Neural cell (in vitro differentiated cells): ENCODE measurements at regions not wholly inside any gene's neighbourhood (a gene's known extent, or its start where the extent isn't known, plus 50 kb on each side); places are given as distances from the start of the nearest gene placed in this dataset.

Source experiments
- H2AFZ ChIP-seq: fragments of 200-600, 300-800 bp; sonication (generic), shearing (Covaris generic); 2 replicates; pipeline ENCODE4 v1.6.0; 2014; ENCODE audit warnings: low read depth, mild to moderate bottlenecking, antibody characterized with exemption, low read length, moderate library complexity
- H3F3A ChIP-seq: fragments of 200-600 bp; shearing (Covaris generic); 2 replicates; pipeline ENCODE4 v1.6.1; 2016; ENCODE audit warnings: mild to moderate bottlenecking, moderate library complexity, mixed read lengths, antibody characterized with exemption, low read length; ENCODE audit not compliant: insufficient read depth, poor library complexity, severe bottlenecking
- H3K27ac ChIP-seq: fragments of 200-600, 300-800 bp; sonication (generic), shearing (Covaris generic); 2 replicates; pipeline ENCODE4 v1.5.1; 2014; ENCODE audit warnings: mild to moderate bottlenecking, low read length, moderate library complexity
- H3K27me3 ChIP-seq: fragments of 300-800, 200-600 bp; sonication (generic), shearing (Covaris generic); 2 replicates; pipeline ENCODE4 v1.6.0; 2014; ENCODE audit warnings: mild to moderate bottlenecking, low read depth, low read length, moderate library complexity; ENCODE audit not compliant: insufficient read depth
- H3K36me3 ChIP-seq: fragments of 300-800, 200-600 bp; sonication (generic), shearing (Covaris generic); 2 replicates; pipeline ENCODE4 v1.5.1; 2014; ENCODE audit warnings: mild to moderate bottlenecking, antibody characterized with exemption, low read length, moderate library complexity; ENCODE audit not compliant: insufficient read depth
- H3K4me2 ChIP-seq: fragments of 300-800, 200-600 bp; sonication (generic), shearing (Covaris generic); 2 replicates; pipeline ENCODE4 v1.6.0; 2014; ENCODE audit warnings: mild to moderate bottlenecking, low read length
- H3K4me3 ChIP-seq: fragments of 300-800, 200-600 bp; sonication (generic), shearing (Covaris generic); 2 replicates; pipeline ENCODE4 v1.5.1; 2014; ENCODE audit warnings: mild to moderate bottlenecking, low read length, moderate library complexity
- H3K79me2 ChIP-seq: fragments of 200-600 bp; shearing (Covaris generic); replicated peaks from 2 replicates; pipeline ENCODE4 v1.6.0; 2014; ENCODE audit warnings: mild to moderate bottlenecking, low read length, moderate library complexity; ENCODE audit not compliant: insufficient read depth
- H3K9ac ChIP-seq: fragments of 300-800, 200-600 bp; sonication (generic), shearing (Covaris generic); 2 replicates; pipeline ENCODE4 v1.6.1; 2016; ENCODE audit warnings: mild to moderate bottlenecking, low read length, mixed read lengths
- H3K9me2 ChIP-seq: fragments of 200-600 bp; shearing (Covaris generic); 2 replicates; pipeline ENCODE4 v1.6.1; 2016; ENCODE audit warnings: mild to moderate bottlenecking, low read length, mixed read lengths; ENCODE audit not compliant: insufficient read depth
- H3K9me3 ChIP-seq: fragments of 200-600, 300-800 bp; sonication (generic), shearing (Covaris generic); 2 replicates; pipeline ENCODE4 v1.6.1; 2016; ENCODE audit warnings: mild to moderate bottlenecking, mixed run types, low read length, moderate library complexity, mixed read lengths
- H4K20me1 ChIP-seq: fragments of 200-600 bp; shearing (Covaris generic); 2 replicates; pipeline ENCODE4 v1.6.1; 2016; ENCODE audit warnings: mild to moderate bottlenecking, mixed run types; ENCODE audit not compliant: insufficient read depth
- CTCF ChIP-seq: fragments of 450-650 bp; IDR thresholded peaks from 2 replicates; pipeline ENCODE4 v1.5.1; 2014; ENCODE audit warnings: antibody characterized with exemption, mild to moderate bottlenecking, moderate library complexity; ENCODE audit not compliant: poor library complexity, severe bottlenecking
- EP300 ChIP-seq: fragments of 450-650 bp; conservative IDR thresholded peaks from 2 replicates; pipeline ENCODE4 v1.6.1; 2014; ENCODE audit warnings: antibody characterized with exemption, mild to moderate bottlenecking, moderate library complexity; ENCODE audit not compliant: poor library complexity, severe bottlenecking
- EZH2 ChIP-seq: fragments of 200-600, 300-800 bp; shearing (Covaris generic), sonication (generic); IDR thresholded peaks from 2 replicates; pipeline ENCODE4 v1.6.1; 2014; ENCODE audit warnings: antibody characterized with exemption, low read length, borderline replicate concordance, mild to moderate bottlenecking; ENCODE audit not compliant: insufficient read depth, poor library complexity, severe bottlenecking
- MXI1 ChIP-seq: fragments of 450-650 bp; conservative IDR thresholded peaks from 2 replicates; pipeline ENCODE4 v1.6.1; 2014; ENCODE audit warnings: antibody characterized with exemption, mild to moderate bottlenecking; ENCODE audit not compliant: poor library complexity, severe bottlenecking
- POLR2AphosphoS5 ChIP-seq: IDR thresholded peaks from 2 replicates; pipeline ENCODE4 v1.6.1; 2012
- REST ChIP-seq: IDR thresholded peaks from 2 replicates; pipeline ENCODE4 v1.6.1; 2012; ENCODE audit warnings: borderline replicate concordance
- SMC3 ChIP-seq: fragments of 450-650 bp; conservative IDR thresholded peaks from 2 replicates; pipeline ENCODE4 v1.6.1; 2014; ENCODE audit warnings: antibody characterized with exemption, mild to moderate bottlenecking, moderate library complexity; ENCODE audit not compliant: poor library complexity
- TAF1 ChIP-seq: IDR thresholded peaks from 2 replicates; pipeline ENCODE4 v1.6.1; 2012; ENCODE audit warnings: low read depth

GRCh38 chr5:81901586-81901985 is 70.2 kb upstream of the ATG10 start:
- H4K20me1 ChIP-seq, result no peaks in the 10 kb centered on the region
- H3K4me3 ChIP-seq, result no peak overlapping the region
- no peak for TF ChIP-seq EZH2
- TF ChIP-seq EP300, result no peak
- no peak for TF ChIP-seq POLR2AphosphoS5
- no peak for TF ChIP-seq REST
- TF ChIP-seq TAF1, result no peak
- no peak for TF ChIP-seq CTCF
- no peak for TF ChIP-seq MXI1
- no peaks in the 10 kb centered on the region for H3K9me2 ChIP-seq
- no peaks in the 10 kb centered on the region for H3K9me3 ChIP-seq
- H3K27me3 ChIP-seq, result no peaks in the 10 kb centered on the region
- no peaks in the 10 kb centered on the region for H3K79me2 ChIP-seq
- no peak overlapping the region for H2AFZ ChIP-seq
- no peak overlapping the region for H3K9ac ChIP-seq
- H3K27ac ChIP-seq, result no peak overlapping the region
- H3K4me2 ChIP-seq, result no peak overlapping the region
- H3K36me3 ChIP-seq, result no peaks in the 10 kb centered on the region
- no peaks in the 10 kb centered on the region for H3F3A ChIP-seq

GRCh38 chr5:81899123-81899522 is 72.7 kb upstream of the ATG10 start:
- H3K36me3 ChIP-seq, result no peaks in the 10 kb centered on the region

More at GRCh38 chr5:81899123-81899522, 72.7 kb upstream of the ATG10 start:
- H3K9me2 ChIP-seq, result no peaks in the 10 kb centered on the region
- no peak overlapping the region for H3K9ac ChIP-seq
- no peaks in the 10 kb centered on the region for H4K20me1 ChIP-seq
- H2AFZ ChIP-seq, result no peak overlapping the region
- no peak overlapping the region for H3K4me3 ChIP-seq
- TF ChIP-seq CTCF (no peak), REST (no peak), TAF1 (no peak), MXI1 (no peak), EZH2 (no peak), SMC3 (no peak), POLR2AphosphoS5 (no peak)
- no peak overlapping the region for H3K4me2 ChIP-seq
- no peaks in the 10 kb centered on the region for H3K79me2 ChIP-seq
- H3K27me3 ChIP-seq, result no peaks in the 10 kb centered on the region
- no peaks in the 10 kb centered on the region for H3F3A ChIP-seq
- H3K27ac ChIP-seq, result no peak overlapping the region
- no peaks in the 10 kb centered on the region for H3K9me3 ChIP-seq
